Endothelial cell of umbilical vein (primary cell): ENCODE measurements at regions not wholly inside any gene's neighbourhood (a gene's known extent, or its start where the extent isn't known, plus 50 kb on each side); places are given as distances from the start of the nearest gene placed in this dataset.

ENCODE experiments used
- EZH2 ChIP-seq: IDR thresholded peaks from 2 replicates; pipeline ENCODE4 v1.6.1; 2012; ENCODE audit warnings: borderline replicate concordance, low read depth, mild to moderate bottlenecking, moderate library complexity, low read length, inconsistent platforms; ENCODE audit not compliant: severe bottlenecking
- FOS ChIP-seq: IDR thresholded peaks from 2 replicates; pipeline ENCODE4 v1.6.1; 2011; ENCODE audit warnings: mild to moderate bottlenecking, low read length, moderate library complexity, borderline replicate concordance; ENCODE audit not compliant: insufficient read depth
- GATA2 ChIP-seq: IDR thresholded peaks from 2 replicates; pipeline ENCODE4 v1.7.0; 2011; ENCODE audit warnings: low read depth, mild to moderate bottlenecking, moderate library complexity, mixed read lengths, low read length; ENCODE audit not compliant: insufficient read length, insufficient read depth
- JUN ChIP-seq: IDR thresholded peaks from 2 replicates; pipeline ENCODE4 v1.6.1; 2011; ENCODE audit warnings: borderline replicate concordance, low read depth; ENCODE audit not compliant: insufficient read length, insufficient read depth
- MYC ChIP-seq: IDR thresholded peaks from one replicate; pipeline ENCODE4 v1.6.1; 2011; ENCODE audit warnings: mild to moderate bottlenecking, low read depth, low read length
- POLR2A ChIP-seq: IDR thresholded peaks from 2 replicates; pipeline ENCODE4 v1.6.1; 2012; ENCODE audit warnings: low read depth, mild to moderate bottlenecking, control low read depth, low read length
- POLR2AphosphoS5 ChIP-seq: IDR thresholded peaks from 2 replicates; pipeline ENCODE4 v1.6.1; 2012; ENCODE audit warnings: low read depth, mild to moderate bottlenecking, control low read depth, low read length, moderate library complexity; ENCODE audit not compliant: insufficient read depth
- TF ChIP-seq, protein P1 (sequence below), 2 donors: IDR thresholded peaks; 1 replicate in 1 of 2; 2 replicates in 1 of 2; pipeline ENCODE4 v1.5.1; 2011; ENCODE audit warnings: low read length in 2 of 2, mild to moderate bottlenecking in 2 of 2, moderate library complexity in 2 of 2, control low read depth in 1 of 2, inconsistent platforms in 1 of 2, low read depth in 1 of 2; ENCODE audit not compliant: insufficient read depth in 1 of 2; ENCODE audit errors: extremely low read depth in 1 of 2
- TF ChIP-seq, protein P2 (sequence below): IDR thresholded peaks from 2 replicates; pipeline ENCODE4 v1.6.1; 2011; ENCODE audit not compliant: insufficient read depth, insufficient read length

DNA sequence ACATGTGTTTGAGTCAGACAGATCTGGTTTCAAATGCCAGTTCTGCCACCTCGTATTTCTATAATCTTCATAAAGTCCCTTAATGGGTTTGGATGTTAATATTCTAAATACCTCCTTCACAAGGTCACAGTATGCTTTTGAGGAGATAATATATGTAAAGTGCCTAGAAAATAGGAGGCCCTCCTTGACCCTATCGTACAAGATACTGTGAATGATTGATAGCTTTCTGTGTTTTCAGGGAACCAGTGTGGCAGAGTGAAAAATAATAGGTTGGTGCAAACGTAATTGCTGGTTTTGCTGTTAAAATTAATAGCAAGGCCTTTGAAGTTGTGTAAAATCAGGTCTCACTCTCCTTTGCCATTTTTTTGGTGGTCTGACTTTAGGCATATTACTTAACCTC is 77.5 kb upstream of the SCEL start:
- TF ChIP-seq, protein P1, sequence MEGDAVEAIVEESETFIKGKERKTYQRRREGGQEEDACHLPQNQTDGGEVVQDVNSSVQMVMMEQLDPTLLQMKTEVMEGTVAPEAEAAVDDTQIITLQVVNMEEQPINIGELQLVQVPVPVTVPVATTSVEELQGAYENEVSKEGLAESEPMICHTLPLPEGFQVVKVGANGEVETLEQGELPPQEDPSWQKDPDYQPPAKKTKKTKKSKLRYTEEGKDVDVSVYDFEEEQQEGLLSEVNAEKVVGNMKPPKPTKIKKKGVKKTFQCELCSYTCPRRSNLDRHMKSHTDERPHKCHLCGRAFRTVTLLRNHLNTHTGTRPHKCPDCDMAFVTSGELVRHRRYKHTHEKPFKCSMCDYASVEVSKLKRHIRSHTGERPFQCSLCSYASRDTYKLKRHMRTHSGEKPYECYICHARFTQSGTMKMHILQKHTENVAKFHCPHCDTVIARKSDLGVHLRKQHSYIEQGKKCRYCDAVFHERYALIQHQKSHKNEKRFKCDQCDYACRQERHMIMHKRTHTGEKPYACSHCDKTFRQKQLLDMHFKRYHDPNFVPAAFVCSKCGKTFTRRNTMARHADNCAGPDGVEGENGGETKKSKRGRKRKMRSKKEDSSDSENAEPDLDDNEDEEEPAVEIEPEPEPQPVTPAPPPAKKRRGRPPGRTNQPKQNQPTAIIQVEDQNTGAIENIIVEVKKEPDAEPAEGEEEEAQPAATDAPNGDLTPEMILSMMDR (IDR thresholded peaks at IDR 0.05; ENCODE audit: extremely low read depth in 1 of 2, insufficient read depth in 1 of 2, low read depth in 1 of 2, low read length in 2 of 2): no peak
- TF ChIP-seq POLR2A (no peak), EZH2 (no peak), JUN (no peak), POLR2AphosphoS5 (no peak), MYC (no peak), GATA2 (no peak), FOS (no peak)
- TF ChIP-seq, protein P2, sequence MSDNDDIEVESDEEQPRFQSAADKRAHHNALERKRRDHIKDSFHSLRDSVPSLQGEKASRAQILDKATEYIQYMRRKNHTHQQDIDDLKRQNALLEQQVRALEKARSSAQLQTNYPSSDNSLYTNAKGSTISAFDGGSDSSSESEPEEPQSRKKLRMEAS: no peak
